ENCODE measurements at regions not wholly inside any gene's neighbourhood (a gene's known extent, or its start where the extent isn't known, plus 50 kb on each side); places are given as distances from the start of the nearest gene placed in this dataset.
"Not testable (repeated sequence)": the region's sequence is repeated elsewhere in the genome, so short reads cannot be mapped to it uniquely, and the experiment has no call there.

GRCh38 chr16:80116711-80117110 lies 424.1 kb upstream of the DYNLRB2 start:
- no peak for DNase-seq

- DNase-seq, result no peak
Measured at GRCh38 chr16:80114699-80115098, 426.1 kb upstream of the DYNLRB2 start.

GRCh38 chr16:80113873-80114574 lies 426.8 kb upstream of the DYNLRB2 start:
- no peak for DNase-seq

- DNase-seq, result no peak
Measured at GRCh38 chr16:80109581-80109980, 431.2 kb upstream of the DYNLRB2 start.

GRCh38 chr16:80107900-80108299 lies 432.9 kb upstream of the DYNLRB2 start:
- no peak for DNase-seq

GRCh38 chr16:80105751-80106150 lies 435.0 kb upstream of the DYNLRB2 start:
- no peak for DNase-seq

GRCh38 chr16:80105160-80105559 lies 435.6 kb upstream of the DYNLRB2 start:
- no peak for DNase-seq

GRCh38 chr16:80104401-80104800 lies 436.4 kb upstream of the DYNLRB2 start:
- DNase-seq, result no peak

GRCh38 chr16:80103463-80103862 lies 437.3 kb upstream of the DYNLRB2 start:
- DNase-seq, result no peak

GRCh38 chr16:80100846-80101451 lies 439.8 kb upstream of the DYNLRB2 start:
- DNase-seq, result peak; percentile 3

GRCh38 chr16:80100186-80100585 lies 440.6 kb upstream of the DYNLRB2 start:
- no peak for DNase-seq

- no peak for DNase-seq
Measured at GRCh38 chr16:80097098-80097497, 443.7 kb upstream of the DYNLRB2 start.

- DNase-seq, result no peak
Measured at GRCh38 chr16:80092681-80093080, 448.1 kb upstream of the DYNLRB2 start.

GRCh38 chr16:80091453-80091852 lies 449.3 kb upstream of the DYNLRB2 start:
- not testable (repeated sequence) for DNase-seq

- DNase-seq, result no peak
Measured at GRCh38 chr16:80085606-80086005, 455.2 kb upstream of the DYNLRB2 start.

- peak; percentile 27 for DNase-seq
Measured at GRCh38 chr16:80084614-80085013, 456.2 kb upstream of the DYNLRB2 start.

- DNase-seq, result no peak
Measured at GRCh38 chr16:80084163-80084562, 456.6 kb upstream of the DYNLRB2 start.

- DNase-seq, result no peak
Measured at GRCh38 chr16:80082906-80083305, 457.9 kb upstream of the DYNLRB2 start.

- DNase-seq, result no peak
Measured at GRCh38 chr16:80081846-80082245, 458.9 kb upstream of the DYNLRB2 start.

- no peak for DNase-seq
Measured at GRCh38 chr16:80080287-80080851, 460.4 kb upstream of the DYNLRB2 start.

- DNase-seq, result no peak
Measured at GRCh38 chr16:80079072-80079471, 461.7 kb upstream of the DYNLRB2 start.

GRCh38 chr16:80077696-80078095 lies 463.1 kb upstream of the DYNLRB2 start:
- no peak for DNase-seq

GRCh38 chr16:80074329-80074728 lies 466.5 kb upstream of the DYNLRB2 start:
- no peak for DNase-seq

- no peak for DNase-seq
Measured at GRCh38 chr16:80071964-80072456, 468.8 kb upstream of the DYNLRB2 start.

Data from NCI-H1092 treated with DMSO at 0.1 percent for 48 hours (cell line).